Nephron (organoid): ENCODE measurements at regions not wholly inside any gene's neighbourhood (a gene's known extent, or its start where the extent isn't known, plus 50 kb on each side); places are given as distances from the start of the nearest gene placed in this dataset.

Experiments
- H3K27ac Mint-ChIP-seq, 3 experiments: 2 replicates each; pipeline ENCODE4 v1.8.0; 2020; ENCODE audit warnings: mixed read lengths in 3 of 3, mild to moderate bottlenecking in 2 of 3, moderate library complexity in 1 of 3
- H3K27me3 Mint-ChIP-seq: 2 replicates; pipeline ENCODE4 v1.8.0; 2021; ENCODE audit warnings: low read depth, mild to moderate bottlenecking, moderate library complexity, mixed read lengths
- H3K36me3 Mint-ChIP-seq: 2 replicates; pipeline ENCODE4 v1.8.0; 2020; ENCODE audit warnings: low read depth, mixed read lengths
- H3K4me1 Mint-ChIP-seq: 2 replicates; pipeline ENCODE4 v1.8.0; 2020; ENCODE audit warnings: mixed read lengths
- H3K4me3 Mint-ChIP-seq, 3 experiments: 2 replicates each; pipeline ENCODE4 v1.8.0; 2020; ENCODE audit warnings: mild to moderate bottlenecking in 3 of 3, mixed read lengths in 3 of 3, moderate library complexity in 2 of 3
- H3K9me3 Mint-ChIP-seq: 2 replicates; pipeline ENCODE4 v1.8.0; 2020; ENCODE audit warnings: mixed read lengths
- CTCF ChIP-seq, 3 experiments: fragments of 200-600 bp; sonication (generic); IDR thresholded peaks; one replicate each; pipeline ENCODE4 v1.5.0; 2021; ENCODE audit warnings: antibody characterized with exemption in 3 of 3; ENCODE audit not compliant: unreplicated experiment in 3 of 3

GRCh38 chr4:153034681-153035080, 98.6 kb downstream of the FHDC1 start:
- Mint-ChIP-seq H3K27me3 (peaks cover 3% of the 10 kb centered on the region), H3K4me3 (no peak overlapping the region), H3K36me3 (peaks cover 6% of the 10 kb centered on the region), H3K9me3 (peaks cover 8% of the 10 kb centered on the region), H3K4me1 (peaks cover 6% of the 10 kb centered on the region), H3K27ac (no peak overlapping the region)
- TF ChIP-seq CTCF (IDR thresholded peaks at IDR 0.05; ENCODE audit: unreplicated experiment in 3 of 3) = no peak

DNA sequence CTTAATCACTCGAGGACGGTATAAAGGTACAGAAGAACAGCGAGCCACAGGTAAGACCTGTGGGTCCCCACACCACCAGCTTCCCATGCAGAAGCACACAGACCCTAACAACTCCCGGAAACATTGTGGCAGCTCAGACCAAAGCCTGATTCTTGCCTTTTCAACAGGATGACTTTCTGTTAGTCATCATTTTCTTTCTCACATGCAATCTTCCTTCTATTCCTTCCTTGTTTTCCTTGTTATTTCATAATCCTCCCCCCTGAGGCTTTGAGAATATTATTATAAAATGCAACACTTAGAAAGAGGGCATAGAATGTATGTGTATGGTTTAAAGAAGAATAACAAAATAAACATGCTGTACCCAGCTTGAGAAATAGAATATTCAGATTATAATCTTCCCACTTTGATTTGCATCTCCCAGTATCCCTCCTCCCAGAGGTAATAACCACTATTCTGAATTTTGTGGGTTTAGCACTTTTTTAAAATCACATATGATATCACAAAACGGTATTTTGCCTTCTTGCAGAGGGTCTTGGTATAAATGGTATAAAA, 100.9 kb downstream of the FHDC1 start:
- Mint-ChIP-seq H3K27me3 (no peaks in the 10 kb centered on the region), H3K4me1 (peaks cover 6% of the 10 kb centered on the region), H3K27ac (no peak overlapping the region), H3K36me3 (no peaks in the 10 kb centered on the region), H3K4me3 (no peak overlapping the region), H3K9me3 (no peaks in the 10 kb centered on the region)
- no peak for TF ChIP-seq CTCF (IDR thresholded peaks at IDR 0.05; ENCODE audit: unreplicated experiment in 3 of 3)

DNA sequence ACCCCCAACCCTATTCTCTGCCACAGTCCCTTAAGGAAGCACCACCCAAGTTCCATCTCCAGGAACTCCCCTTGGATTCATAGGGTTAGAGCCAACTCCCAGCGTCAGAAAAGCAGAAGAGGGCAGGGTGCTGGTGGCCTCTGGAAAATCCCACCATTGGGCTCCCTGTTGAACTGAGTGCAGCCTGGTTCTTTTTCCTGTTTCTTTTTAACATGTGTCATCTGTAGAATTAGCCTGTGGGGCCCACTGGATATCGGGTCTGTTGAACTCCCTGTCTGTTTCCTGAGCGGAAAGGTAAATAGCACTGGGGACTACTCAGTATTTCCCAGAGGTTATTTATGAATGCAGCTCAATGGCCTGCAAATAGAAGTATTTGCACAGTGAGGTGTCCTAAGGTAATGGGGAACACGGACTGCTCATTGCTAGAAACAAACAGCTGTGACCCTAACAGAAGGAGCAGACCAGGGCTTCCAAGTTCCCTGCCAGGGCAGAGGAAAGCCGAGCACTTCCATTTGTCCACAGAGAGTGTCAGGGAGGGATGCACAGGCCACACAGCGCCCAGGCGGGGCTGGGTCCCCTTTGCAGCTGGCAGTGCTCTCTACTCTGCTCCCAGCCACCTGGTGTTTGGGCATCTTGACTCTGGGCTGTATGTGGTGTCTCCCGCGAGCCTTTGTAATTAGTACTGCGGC, 102.6 kb downstream of the FHDC1 start:
- peaks cover 6% of the 10 kb centered on the region for H3K4me1 Mint-ChIP-seq
- no peak overlapping the region for H3K4me3 Mint-ChIP-seq
- TF ChIP-seq CTCF (IDR thresholded peaks at IDR 0.05; ENCODE audit: unreplicated experiment in 3 of 3) = no peak
- no peaks in the 10 kb centered on the region for H3K36me3 Mint-ChIP-seq
- H3K9me3 Mint-ChIP-seq = no peaks in the 10 kb centered on the region
- H3K27ac Mint-ChIP-seq = no peak overlapping the region
- H3K27me3 Mint-ChIP-seq = no peaks in the 10 kb centered on the region

DNA sequence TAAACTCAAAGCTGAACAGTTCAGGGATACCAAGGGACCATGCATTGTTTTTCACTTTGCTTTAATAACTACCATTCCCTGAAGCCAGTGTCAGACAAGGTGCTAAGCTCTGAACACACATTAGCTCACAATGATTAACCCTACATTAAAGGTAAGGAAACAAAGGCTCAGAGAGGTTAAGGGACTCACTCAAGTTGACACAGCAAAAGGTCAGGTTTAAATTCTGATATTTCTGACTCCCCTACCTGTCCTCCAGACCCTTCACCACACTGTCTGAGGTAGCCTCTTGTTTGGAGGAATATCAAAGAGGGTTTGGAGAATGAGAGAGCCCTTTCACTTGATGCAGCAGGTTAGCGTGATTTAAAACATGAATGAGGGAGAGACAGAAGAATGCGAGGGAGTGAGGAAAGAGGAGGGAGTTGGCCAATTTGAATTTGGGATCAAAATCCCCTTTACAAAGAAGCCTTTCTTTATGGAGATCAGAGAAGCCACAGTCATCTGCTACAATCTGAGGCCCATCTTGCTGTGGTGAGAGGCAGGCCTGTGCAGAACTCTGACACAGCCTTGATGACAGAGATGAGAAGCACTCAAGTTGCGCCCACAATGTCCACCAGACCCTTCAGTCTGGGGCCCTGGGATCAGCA, 103.5 kb downstream of the FHDC1 start:
- Mint-ChIP-seq H3K9me3 (no peaks in the 10 kb centered on the region), H3K4me3 (no peak overlapping the region), H3K27ac (no peak overlapping the region), H3K27me3 (no peaks in the 10 kb centered on the region), H3K4me1 (peaks cover 6% of the 10 kb centered on the region), H3K36me3 (no peaks in the 10 kb centered on the region)
- TF ChIP-seq CTCF (IDR thresholded peaks at IDR 0.05; ENCODE audit: unreplicated experiment in 3 of 3) = no peak

DNA sequence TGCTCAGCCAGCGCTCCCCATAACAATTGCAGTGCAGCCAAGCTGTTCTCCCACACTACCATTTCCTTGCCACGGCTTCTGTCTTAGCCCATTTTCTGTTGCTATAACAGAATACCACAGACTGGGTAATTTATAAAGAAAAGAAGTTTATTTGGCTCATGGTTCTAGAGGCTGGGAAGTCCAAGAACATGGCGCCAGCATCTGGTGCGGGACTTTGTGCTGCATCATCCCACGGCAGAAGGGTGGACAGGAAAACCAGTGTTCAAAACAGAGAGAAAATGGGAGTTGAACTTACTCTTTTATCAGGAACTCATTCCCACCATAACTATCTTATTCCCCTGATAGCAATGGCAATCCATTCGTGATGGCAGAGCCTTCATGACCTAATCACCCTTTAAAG, 104.6 kb downstream of the FHDC1 start:
- no peak overlapping the region for H3K27ac Mint-ChIP-seq
- no peaks in the 10 kb centered on the region for H3K9me3 Mint-ChIP-seq
- H3K4me1 Mint-ChIP-seq = peaks cover 6% of the 10 kb centered on the region
- H3K4me3 Mint-ChIP-seq = no peak overlapping the region
- no peaks in the 10 kb centered on the region for H3K36me3 Mint-ChIP-seq
- H3K27me3 Mint-ChIP-seq = no peaks in the 10 kb centered on the region
- no peak for TF ChIP-seq CTCF (IDR thresholded peaks at IDR 0.05; ENCODE audit: unreplicated experiment in 3 of 3)
